SW 1271 (cell line): ENCODE measurements at regions not wholly inside any gene's neighbourhood (a gene's known extent, or its start where the extent isn't known, plus 50 kb on each side); places are given as distances from the start of the nearest gene placed in this dataset.
"Not testable (repeated sequence)": the region's sequence is repeated elsewhere in the genome, so short reads cannot be mapped to it uniquely, and the experiment has no call there.

Experiments used
- DNase-seq, 2 experiments: peaks; one replicate each; lab custom pipeline; 2025; lab: John Stamatoyannopoulos, UW

GRCh38 chr5:63213256-63213655 lies 634.6 kb downstream of the LRRC70 start:
- DNase-seq, result no peak

- no peak for DNase-seq
These were observed 633.0 kb downstream of the LRRC70 start for GRCh38 chr5:63211448-63212132.

GRCh38 chr5:63205976-63206375 lies 627.4 kb downstream of the LRRC70 start:
- DNase-seq, result no peak

GRCh38 chr5:63201738-63202137 lies 623.1 kb downstream of the LRRC70 start:
- no peak for DNase-seq

GRCh38 chr5:63194126-63194525 lies 615.5 kb downstream of the LRRC70 start:
- DNase-seq, result no peak

- not testable (repeated sequence) for DNase-seq
These were observed 601.6 kb downstream of the LRRC70 start for GRCh38 chr5:63180190-63180589.

- DNase-seq, result no peak
These were observed 597.2 kb downstream of the LRRC70 start for GRCh38 chr5:63175850-63176249.

GRCh38 chr5:63170486-63170885 lies 591.9 kb downstream of the LRRC70 start:
- no peak for DNase-seq

- DNase-seq, result no peak
These were observed 586.4 kb downstream of the LRRC70 start for GRCh38 chr5:63164838-63165535.

- DNase-seq, result no peak
These were observed 585.7 kb downstream of the LRRC70 start for GRCh38 chr5:63164339-63164738.

- no peak for DNase-seq
These were observed 576.7 kb downstream of the LRRC70 start for GRCh38 chr5:63155310-63155631.

GRCh38 chr5:63154476-63155309 lies 576.1 kb downstream of the LRRC70 start:
- DNase-seq, result no peak

GRCh38 chr5:63152871-63153270 lies 574.3 kb downstream of the LRRC70 start:
- DNase-seq, result no peak

GRCh38 chr5:63145167-63145566 lies 566.5 kb downstream of the LRRC70 start:
- no peak for DNase-seq

- no peak for DNase-seq
These were observed 563.0 kb downstream of the LRRC70 start for GRCh38 chr5:63141591-63141990.

- no peak for DNase-seq
These were observed 556.7 kb downstream of the LRRC70 start for GRCh38 chr5:63135291-63135690.

GRCh38 chr5:63131626-63132285 lies 553.1 kb downstream of the LRRC70 start:
- DNase-seq, result peak in 1 of 2 experiments; percentile 41

GRCh38 chr5:63128761-63129160 lies 550.1 kb downstream of the LRRC70 start:
- no peak for DNase-seq

GRCh38 chr5:63128018-63128417 lies 549.4 kb downstream of the LRRC70 start:
- DNase-seq, result no peak

GRCh38 chr5:63127054-63127453 lies 548.4 kb downstream of the LRRC70 start:
- no peak for DNase-seq

GRCh38 chr5:63125862-63126261 lies 547.2 kb downstream of the LRRC70 start:
- DNase-seq, result peak; percentile 8 to 50

- no peak for DNase-seq
These were observed 546.8 kb downstream of the LRRC70 start for GRCh38 chr5:63125392-63125791.
